Gastroesophageal sphincter (tissue), 3 donors: ENCODE measurements at regions not wholly inside any gene's neighbourhood (a gene's known extent, or its start where the extent isn't known, plus 50 kb on each side); places are given as distances from the start of the nearest gene placed in this dataset.

Source experiments
- EP300 ChIP-seq: sonication (generic); formaldehyde crosslinking; IDR thresholded peaks from one replicate; pipeline ENCODE4 v1.6.1; 2017; ENCODE audit warnings: antibody characterized with exemption, mild to moderate bottlenecking
- POLR2A ChIP-seq, 2 donors: fragments of 450-650 bp; IDR thresholded peaks; one replicate each; pipeline ENCODE4 v1.6.1; 2017; ENCODE audit warnings: antibody characterized with exemption in 2 of 2, mild to moderate bottlenecking in 2 of 2, moderate library complexity in 1 of 2
- POLR2AphosphoS5 ChIP-seq: sonication (generic); formaldehyde crosslinking; IDR thresholded peaks from one replicate; pipeline ENCODE4 v1.6.1; 2017; ENCODE audit warnings: antibody characterized with exemption
- TF ChIP-seq, protein P1 (sequence below), 4 experiments: fragments of 200-600 bp in 2 of 4; fragments of 450-650 bp in 2 of 4; sonication (generic) in 1 of 4; IDR thresholded peaks; one replicate each; pipeline ENCODE4 v1.5.1; 2017 to 2019; ENCODE audit warnings: antibody characterized with exemption in 4 of 4, mild to moderate bottlenecking in 2 of 4, moderate library complexity in 2 of 4

DNA sequence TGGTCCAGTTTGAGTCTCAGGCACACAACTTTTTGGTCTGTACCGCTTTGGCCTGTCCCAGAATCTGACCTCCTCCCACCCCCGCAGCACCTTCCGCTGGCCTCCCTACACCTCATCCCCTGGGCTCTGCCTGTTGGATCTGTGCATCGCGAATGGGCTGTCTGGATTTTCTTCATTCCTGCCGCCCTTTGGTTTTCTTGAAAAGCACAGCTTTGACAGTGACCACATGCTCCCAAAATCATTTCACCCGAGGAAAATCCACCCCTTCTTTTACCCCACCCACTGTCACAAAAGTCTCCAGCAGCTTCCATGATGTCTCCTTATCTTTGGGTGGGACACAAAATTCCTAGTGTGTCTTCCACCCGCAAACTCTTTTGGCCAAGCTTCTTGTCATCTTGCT lies 65.0 kb upstream of the SSX2IP start:
- TF ChIP-seq, protein P1, sequence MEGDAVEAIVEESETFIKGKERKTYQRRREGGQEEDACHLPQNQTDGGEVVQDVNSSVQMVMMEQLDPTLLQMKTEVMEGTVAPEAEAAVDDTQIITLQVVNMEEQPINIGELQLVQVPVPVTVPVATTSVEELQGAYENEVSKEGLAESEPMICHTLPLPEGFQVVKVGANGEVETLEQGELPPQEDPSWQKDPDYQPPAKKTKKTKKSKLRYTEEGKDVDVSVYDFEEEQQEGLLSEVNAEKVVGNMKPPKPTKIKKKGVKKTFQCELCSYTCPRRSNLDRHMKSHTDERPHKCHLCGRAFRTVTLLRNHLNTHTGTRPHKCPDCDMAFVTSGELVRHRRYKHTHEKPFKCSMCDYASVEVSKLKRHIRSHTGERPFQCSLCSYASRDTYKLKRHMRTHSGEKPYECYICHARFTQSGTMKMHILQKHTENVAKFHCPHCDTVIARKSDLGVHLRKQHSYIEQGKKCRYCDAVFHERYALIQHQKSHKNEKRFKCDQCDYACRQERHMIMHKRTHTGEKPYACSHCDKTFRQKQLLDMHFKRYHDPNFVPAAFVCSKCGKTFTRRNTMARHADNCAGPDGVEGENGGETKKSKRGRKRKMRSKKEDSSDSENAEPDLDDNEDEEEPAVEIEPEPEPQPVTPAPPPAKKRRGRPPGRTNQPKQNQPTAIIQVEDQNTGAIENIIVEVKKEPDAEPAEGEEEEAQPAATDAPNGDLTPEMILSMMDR (IDR thresholded peaks at IDR 0.05) = no peak
- TF ChIP-seq EP300 (no peak), POLR2A (IDR thresholded peaks at IDR 0.05) (no peak), POLR2AphosphoS5 (no peak)
